Memory B cell (primary cell): ENCODE measurements at regions not wholly inside any gene's neighbourhood (a gene's known extent, or its start where the extent isn't known, plus 50 kb on each side); places are given as distances from the start of the nearest gene placed in this dataset.
"Not testable (repeated sequence)": the region's sequence is repeated elsewhere in the genome, so short reads cannot be mapped to it uniquely, and the experiment has no call there.

Source experiments
- ATAC-seq: fragments of 150-1000 bp; cut with Tn5 transposase; 2 replicates; pipeline ENCODE4 v1.10.0; 2021; ENCODE audit warnings: low read depth, mild to moderate bottlenecking, moderate library complexity
- DNase-seq, 2 donors: peaks; one replicate each; pipeline ENCODE4 v3.0.0; 2022; ENCODE audit warnings: low spot score in 2 of 2
- H3K27ac Mint-ChIP-seq: one replicate; pipeline ENCODE4 v1.8.0; 2022; ENCODE audit warnings: mild to moderate bottlenecking, moderate library complexity, mixed read lengths
- H3K27me3 Mint-ChIP-seq: one replicate; pipeline ENCODE4 v1.8.0; 2022; ENCODE audit warnings: mixed read lengths
- H3K36me3 Mint-ChIP-seq: one replicate; pipeline ENCODE4 v1.8.0; 2022; ENCODE audit warnings: mild to moderate bottlenecking, mixed read lengths
- H3K4me1 Mint-ChIP-seq: one replicate; pipeline ENCODE4 v1.8.0; 2022; ENCODE audit warnings: mixed read lengths
- H3K4me3 Mint-ChIP-seq: one replicate; pipeline ENCODE4 v1.8.0; 2022; ENCODE audit warnings: mild to moderate bottlenecking, moderate library complexity, mixed read lengths
- H3K9me3 Mint-ChIP-seq: one replicate; pipeline ENCODE4 v1.8.0; 2022; ENCODE audit warnings: mixed read lengths

DNA sequence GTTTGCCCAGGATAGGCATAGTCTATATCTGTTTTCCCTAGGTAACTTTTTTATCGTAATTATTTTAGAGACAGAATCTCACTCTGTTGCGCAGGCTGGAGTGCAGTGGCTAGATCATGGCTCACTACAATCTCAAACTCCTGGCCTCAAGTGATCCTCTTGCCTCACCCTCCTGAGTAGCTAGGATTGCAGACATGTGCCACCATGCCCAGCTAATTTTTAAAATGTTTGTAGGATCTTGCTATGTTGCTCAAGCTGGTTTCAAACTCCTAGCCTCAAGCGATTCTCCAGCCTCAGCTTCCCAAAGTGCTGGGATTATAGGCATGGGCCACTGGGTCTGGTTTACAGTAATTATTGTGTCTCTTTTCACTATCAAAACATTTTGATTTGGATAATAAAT lies 58.6 kb upstream of the SOX13 start:
- ATAC-seq (no peak), DNase-seq (no peak)
- no peaks in the 10 kb centered on the region for H3K36me3 Mint-ChIP-seq
- H3K27ac Mint-ChIP-seq: no peak overlapping the region
- peaks cover 1% of the 10 kb centered on the region for H3K27me3 Mint-ChIP-seq
- peaks cover 2% of the 10 kb centered on the region for H3K9me3 Mint-ChIP-seq
- H3K4me3 Mint-ChIP-seq: no peak overlapping the region
- H3K4me1 Mint-ChIP-seq: no peaks in the 10 kb centered on the region

DNA sequence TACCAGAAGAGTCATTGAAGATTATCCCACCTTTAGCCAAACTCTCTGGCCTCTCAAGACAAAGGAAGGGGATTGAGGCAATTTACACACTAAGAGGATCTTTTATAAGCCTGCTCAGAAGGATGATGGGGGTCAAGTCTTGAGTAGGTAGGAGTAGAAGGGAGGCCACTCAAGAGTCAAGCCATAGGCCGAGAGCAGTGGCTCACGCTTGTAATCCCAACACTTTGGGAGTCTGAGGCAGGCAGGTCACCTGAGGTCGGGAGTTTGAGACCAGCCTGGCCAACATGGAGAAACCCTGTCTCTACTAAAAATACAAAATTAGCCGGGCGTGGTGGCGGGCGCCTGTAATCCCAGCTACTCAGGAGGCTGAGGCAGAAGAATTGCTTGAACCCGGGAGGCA lies 58.0 kb upstream of the SOX13 start:
- not testable (repeated sequence) for H3K27ac Mint-ChIP-seq, H3K4me1 Mint-ChIP-seq, H3K4me3 Mint-ChIP-seq, H3K36me3 Mint-ChIP-seq, H3K9me3 Mint-ChIP-seq, DNase-seq, ATAC-seq, H3K27me3 Mint-ChIP-seq

DNA sequence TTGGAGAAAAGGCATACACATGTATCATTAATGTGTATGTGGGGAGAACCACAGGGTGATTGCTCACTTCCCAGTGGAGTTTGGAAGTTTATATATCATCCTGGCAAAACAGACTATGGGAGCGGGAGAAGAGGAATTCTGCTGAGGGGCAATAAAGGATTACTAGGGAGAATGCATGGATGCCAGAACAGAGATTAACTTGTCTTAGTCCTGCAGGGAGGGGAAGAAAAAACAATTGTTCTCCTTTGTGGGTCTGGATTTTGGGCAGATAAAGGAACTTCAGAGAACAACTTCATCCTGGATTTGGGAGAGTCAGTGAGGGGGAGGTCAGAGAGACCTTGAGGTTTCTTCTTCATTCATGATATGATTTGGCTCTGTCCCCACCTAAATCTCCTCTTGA lies 55.9 kb upstream of the SOX13 start:
- ATAC-seq: no peak
- DNase-seq: no peak
- H3K9me3 Mint-ChIP-seq: peaks cover 3% of the 10 kb centered on the region
- peaks cover 1% of the 10 kb centered on the region for H3K27me3 Mint-ChIP-seq
- H3K4me3 Mint-ChIP-seq: no peak overlapping the region
- no peaks in the 10 kb centered on the region for H3K36me3 Mint-ChIP-seq
- no peak overlapping the region for H3K27ac Mint-ChIP-seq
- no peaks in the 10 kb centered on the region for H3K4me1 Mint-ChIP-seq

DNA sequence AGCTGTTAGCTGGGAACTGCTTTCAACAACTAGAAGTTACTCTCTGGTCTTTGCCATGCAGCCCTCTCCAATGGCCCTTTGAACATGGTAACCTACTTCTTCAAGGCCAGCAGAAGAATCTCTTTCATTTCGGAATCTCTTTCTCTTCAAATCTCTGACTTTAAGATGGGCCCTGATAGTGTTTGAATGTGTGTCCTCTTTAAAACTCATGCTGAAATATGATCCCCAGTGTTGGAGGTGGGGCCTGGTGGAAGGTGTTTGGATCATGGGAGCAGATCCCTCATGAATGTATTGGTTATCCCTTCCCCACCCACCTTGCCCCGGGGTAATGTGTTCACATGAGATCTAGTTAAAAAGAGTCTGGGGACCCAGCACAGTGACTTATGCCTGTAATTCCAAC lies 54.5 kb upstream of the SOX13 start:
- H3K4me1 Mint-ChIP-seq: no peaks in the 10 kb centered on the region
- no peaks in the 10 kb centered on the region for H3K36me3 Mint-ChIP-seq
- no peak for DNase-seq
- peaks cover 1% of the 10 kb centered on the region for H3K27me3 Mint-ChIP-seq
- H3K4me3 Mint-ChIP-seq: no peak overlapping the region
- ATAC-seq: no peak
- H3K9me3 Mint-ChIP-seq: peaks cover 3% of the 10 kb centered on the region
- no peak overlapping the region for H3K27ac Mint-ChIP-seq
